ENCODE measurements at regions not wholly inside any gene's neighbourhood (a gene's known extent, or its start where the extent isn't known, plus 50 kb on each side); places are given as distances from the start of the nearest gene placed in this dataset.

DNA sequence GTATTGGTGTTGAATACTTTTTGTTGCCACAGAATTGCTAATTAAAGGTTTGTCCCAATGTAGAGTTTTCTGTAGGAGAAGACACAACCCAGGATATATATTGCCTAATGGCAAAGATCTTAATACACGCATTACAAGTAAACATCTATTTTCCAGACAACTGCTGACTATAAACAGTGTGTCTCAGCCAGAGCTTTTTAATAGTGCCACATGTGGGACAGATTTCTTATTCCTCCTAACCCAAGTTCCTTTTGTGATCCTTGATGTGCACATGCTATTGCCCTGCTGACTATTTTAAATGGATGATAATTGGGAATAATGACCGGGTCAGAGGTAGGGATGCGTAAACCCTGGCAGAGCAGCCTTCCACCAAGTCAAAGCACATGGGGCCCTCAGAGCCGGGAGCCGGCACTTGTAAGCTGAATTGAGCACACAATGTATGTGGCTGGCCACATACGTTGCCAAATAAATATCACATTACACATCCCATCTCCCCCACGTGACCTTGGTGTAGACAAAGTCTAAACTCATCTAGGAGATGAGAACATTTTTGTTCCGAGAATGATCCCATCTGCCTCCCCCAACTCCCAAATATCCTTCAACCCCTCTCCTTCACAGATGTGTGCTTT, 209.8 kb upstream of the NFIA start:
- no peak for DNase-seq (ENCODE audit: low spot score)
- CTCF ChIA-PET = no interaction called here
- no peak overlapping the region for H3K27ac ChIP-seq
- POLR2A ChIA-PET (ENCODE audit: low non-redundant PET) = no interaction called here
- TF ChIP-seq, protein P1, sequence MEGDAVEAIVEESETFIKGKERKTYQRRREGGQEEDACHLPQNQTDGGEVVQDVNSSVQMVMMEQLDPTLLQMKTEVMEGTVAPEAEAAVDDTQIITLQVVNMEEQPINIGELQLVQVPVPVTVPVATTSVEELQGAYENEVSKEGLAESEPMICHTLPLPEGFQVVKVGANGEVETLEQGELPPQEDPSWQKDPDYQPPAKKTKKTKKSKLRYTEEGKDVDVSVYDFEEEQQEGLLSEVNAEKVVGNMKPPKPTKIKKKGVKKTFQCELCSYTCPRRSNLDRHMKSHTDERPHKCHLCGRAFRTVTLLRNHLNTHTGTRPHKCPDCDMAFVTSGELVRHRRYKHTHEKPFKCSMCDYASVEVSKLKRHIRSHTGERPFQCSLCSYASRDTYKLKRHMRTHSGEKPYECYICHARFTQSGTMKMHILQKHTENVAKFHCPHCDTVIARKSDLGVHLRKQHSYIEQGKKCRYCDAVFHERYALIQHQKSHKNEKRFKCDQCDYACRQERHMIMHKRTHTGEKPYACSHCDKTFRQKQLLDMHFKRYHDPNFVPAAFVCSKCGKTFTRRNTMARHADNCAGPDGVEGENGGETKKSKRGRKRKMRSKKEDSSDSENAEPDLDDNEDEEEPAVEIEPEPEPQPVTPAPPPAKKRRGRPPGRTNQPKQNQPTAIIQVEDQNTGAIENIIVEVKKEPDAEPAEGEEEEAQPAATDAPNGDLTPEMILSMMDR (conservative IDR thresholded peaks at IDR 0.05; ENCODE audit: low read depth) = no peak

DNA sequence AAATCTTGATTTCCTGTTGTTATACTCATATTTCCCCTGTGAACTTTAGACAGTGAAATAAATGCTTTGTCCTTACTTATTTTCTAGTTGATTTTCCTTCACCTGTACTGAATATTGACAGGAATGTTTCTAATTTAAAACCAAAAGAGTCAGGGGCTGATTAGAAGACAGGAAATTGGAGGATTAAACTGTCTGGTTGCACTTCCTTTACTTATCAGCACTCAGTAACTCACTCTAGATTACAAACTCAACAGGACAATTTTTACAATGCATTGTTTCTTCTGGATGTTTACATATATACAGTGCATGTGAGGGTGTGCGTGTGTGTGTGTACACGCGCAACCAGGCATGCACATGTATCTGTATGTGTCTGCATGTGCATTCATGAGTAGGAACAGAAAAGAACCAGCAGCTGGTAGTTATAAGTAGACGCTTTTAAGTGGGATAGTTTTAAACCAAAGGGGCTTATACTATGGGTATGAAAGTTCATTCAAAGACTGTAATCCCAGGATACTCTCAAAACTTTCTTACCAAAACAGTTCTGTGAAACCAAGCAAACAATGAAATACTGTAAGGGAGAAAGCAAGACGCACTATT, 212.0 kb upstream of the NFIA start:
- TF ChIP-seq, protein P1 (conservative IDR thresholded peaks at IDR 0.05; ENCODE audit: low read depth) = no peak
- DNase-seq (ENCODE audit: low spot score) = no peak
- H3K27ac ChIP-seq = no peak overlapping the region
- CTCF ChIA-PET = no interaction called here
- POLR2A ChIA-PET (ENCODE audit: low non-redundant PET) = no interaction called here

DNA sequence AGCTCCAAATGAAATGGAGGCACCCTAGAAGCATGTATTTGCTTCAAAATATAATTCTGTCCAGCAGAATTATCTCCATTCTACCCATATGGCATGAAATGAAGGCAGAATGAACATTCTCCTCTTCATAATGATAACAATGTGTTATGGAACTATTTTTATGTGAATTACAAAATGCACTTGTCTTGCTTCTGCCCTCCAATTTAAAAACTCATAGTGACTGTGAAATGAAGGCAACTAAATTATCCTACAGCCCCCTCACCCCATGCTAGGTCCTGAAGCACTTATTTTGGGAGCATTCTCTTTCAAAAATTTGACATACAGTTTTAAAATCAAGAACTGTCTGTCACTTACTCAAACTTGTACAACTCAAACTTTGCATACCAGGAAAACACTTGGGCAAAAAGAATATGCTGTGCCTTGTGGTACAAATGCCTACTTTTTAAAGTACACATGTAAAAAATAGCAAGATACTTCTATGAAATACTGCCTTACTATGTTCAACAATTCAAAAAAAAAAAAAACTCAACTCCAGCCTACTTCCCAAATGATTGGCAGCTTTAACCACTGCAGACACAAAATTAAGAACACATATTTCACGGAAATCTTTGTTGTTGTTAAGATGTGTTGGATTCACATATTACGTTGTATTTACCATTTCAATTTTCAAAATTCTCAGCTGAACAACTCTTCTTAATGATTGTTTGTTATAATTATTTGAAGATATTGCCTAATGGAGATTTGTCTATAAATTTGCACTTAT, 213.3 kb upstream of the NFIA start:
- no peak for DNase-seq (ENCODE audit: low spot score)
- POLR2A ChIA-PET (ENCODE audit: low non-redundant PET) = no interaction called here
- no peak overlapping the region for H3K27ac ChIP-seq

GRCh38 chr1:60867782-60868181, 214.6 kb upstream of the NFIA start:
- CTCF ChIA-PET = interaction anchor here (0.6 kb wide), 2 partner anchors 9 to 629 kb away, joined by 3 to 5 read pairs; no protein-coding TSS in a partner anchor

More for the DNA sequence above, 213.3 kb upstream of the NFIA start:
- CTCF ChIA-PET = no interaction called here
- TF ChIP-seq, protein P1 (conservative IDR thresholded peaks at IDR 0.05; ENCODE audit: low read depth) = no peak

DNA sequence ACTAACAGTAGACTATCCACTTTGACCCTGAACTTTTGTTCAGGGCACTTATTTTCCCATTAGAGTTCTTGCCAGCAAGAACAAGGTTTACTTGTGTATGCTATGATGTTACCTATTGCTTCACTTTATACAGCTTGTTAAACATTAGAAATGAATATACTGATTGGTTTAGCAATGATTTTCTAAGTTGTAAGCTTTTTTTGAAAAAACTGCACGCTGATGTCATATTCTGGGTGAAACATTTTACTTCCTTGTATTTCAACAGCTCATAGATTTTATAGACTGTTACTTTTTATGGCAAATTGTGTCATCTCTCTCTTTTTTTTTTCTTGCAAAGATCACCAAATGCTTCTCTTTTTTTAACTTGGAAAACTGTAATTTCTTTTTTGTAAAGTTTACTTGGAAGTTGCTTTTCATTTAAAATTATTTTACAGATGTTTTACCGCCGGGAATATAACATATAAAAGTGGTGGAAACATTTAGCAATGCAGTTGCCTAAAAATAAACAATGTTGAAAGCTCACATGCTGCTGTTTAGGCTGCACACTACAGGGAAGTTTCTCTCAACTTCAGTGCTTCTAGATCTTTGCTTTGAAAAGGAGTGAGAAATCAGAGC, 215.3 kb upstream of the NFIA start:
- ChIA-PET POLR2A (ENCODE audit: low non-redundant PET) (no interaction called here), CTCF (no interaction called here)
- no peak overlapping the region for H3K27ac ChIP-seq
- TF ChIP-seq, protein P1 (conservative IDR thresholded peaks at IDR 0.05; ENCODE audit: low read depth) = no peak
- DNase-seq (ENCODE audit: low spot score) = no peak

More at GRCh38 chr1:60867782-60868181, 214.6 kb upstream of the NFIA start:
- DNase-seq (ENCODE audit: low spot score) = no peak
- POLR2A ChIA-PET (ENCODE audit: low non-redundant PET) = no interaction called here
- H3K27ac ChIP-seq = no peak overlapping the region
- TF ChIP-seq, protein P1 (conservative IDR thresholded peaks at IDR 0.05; ENCODE audit: low read depth) = no peak

DNA sequence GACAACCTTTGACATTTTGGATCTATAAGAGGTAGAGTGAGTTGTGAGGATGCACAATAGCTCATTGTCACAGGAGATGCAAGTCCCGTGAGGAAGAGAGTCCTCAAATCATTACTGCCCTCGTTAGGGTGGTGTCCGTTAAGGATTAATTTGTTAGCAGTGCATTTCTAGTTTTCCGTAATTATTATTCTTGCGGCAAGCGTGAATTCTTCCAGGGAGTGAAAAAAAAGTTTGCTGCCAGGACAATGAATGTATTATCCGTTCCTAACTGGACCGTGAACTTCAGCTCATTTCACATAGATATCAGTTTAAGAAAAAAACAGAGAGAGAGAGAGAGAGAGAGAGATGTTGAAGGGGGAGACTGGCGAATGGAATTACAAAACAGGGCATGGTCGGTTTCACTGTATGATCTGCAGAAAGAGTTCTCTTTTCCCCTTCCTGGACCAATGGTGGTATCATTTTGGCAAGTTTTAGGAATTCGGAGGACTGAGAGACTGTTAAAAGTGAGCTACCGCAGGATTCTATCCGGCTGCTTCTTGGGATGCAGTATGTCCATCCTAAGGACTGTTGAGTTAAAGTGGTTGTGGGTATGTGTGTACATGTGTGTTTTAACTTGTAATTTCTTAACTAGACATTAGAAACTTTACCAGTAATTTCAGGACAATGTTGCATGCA, 216.0 kb upstream of the NFIA start:
- no peak for DNase-seq (ENCODE audit: low spot score)
- CTCF ChIA-PET = no interaction called here
- TF ChIP-seq, protein P1 (conservative IDR thresholded peaks at IDR 0.05; ENCODE audit: low read depth) = no peak
- POLR2A ChIA-PET (ENCODE audit: low non-redundant PET) = no interaction called here
- no peak overlapping the region for H3K27ac ChIP-seq
